ENCODE measurements at regions not wholly inside any gene's neighbourhood (a gene's known extent, or its start where the extent isn't known, plus 50 kb on each side); places are given as distances from the start of the nearest gene placed in this dataset.

DNA sequence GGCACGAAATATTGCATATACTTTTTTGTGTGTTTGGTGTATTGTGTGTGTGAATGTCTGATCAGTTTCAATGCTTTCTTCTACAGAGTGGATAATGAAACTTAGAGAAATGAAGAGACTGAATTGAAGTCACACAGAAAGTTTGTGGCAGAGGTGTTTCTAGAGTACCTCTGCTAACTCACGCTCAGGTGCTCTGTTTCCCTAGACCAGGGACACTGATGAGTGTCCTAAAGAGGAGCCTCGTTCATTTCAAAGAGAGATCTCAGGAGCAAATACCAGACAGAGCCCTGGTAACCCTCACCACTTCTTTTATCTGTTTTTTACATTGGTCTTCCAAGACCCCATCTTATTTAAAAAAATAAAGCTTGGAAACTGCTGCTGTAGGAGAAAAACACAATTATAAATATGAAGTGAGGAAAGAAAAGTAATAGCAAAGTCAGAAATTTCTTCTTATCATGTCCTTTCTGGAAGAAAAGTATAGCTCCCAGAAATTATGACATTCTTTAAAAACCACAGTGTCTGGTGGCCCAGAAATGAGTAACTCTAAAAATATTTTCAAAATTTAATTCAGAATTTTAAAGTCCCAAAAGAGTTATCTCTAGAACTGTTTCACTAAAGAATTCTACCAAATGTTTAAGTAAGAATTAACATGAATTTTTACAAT lies 720.6 kb downstream of the RFPL4B start:
- TF ChIP-seq POLR2AphosphoS5 (IDR thresholded peaks at IDR 0.05) = no peak
- TF ChIP-seq, protein P1, sequence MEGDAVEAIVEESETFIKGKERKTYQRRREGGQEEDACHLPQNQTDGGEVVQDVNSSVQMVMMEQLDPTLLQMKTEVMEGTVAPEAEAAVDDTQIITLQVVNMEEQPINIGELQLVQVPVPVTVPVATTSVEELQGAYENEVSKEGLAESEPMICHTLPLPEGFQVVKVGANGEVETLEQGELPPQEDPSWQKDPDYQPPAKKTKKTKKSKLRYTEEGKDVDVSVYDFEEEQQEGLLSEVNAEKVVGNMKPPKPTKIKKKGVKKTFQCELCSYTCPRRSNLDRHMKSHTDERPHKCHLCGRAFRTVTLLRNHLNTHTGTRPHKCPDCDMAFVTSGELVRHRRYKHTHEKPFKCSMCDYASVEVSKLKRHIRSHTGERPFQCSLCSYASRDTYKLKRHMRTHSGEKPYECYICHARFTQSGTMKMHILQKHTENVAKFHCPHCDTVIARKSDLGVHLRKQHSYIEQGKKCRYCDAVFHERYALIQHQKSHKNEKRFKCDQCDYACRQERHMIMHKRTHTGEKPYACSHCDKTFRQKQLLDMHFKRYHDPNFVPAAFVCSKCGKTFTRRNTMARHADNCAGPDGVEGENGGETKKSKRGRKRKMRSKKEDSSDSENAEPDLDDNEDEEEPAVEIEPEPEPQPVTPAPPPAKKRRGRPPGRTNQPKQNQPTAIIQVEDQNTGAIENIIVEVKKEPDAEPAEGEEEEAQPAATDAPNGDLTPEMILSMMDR (IDR thresholded peaks at IDR 0.05) = no peak
